ENCODE measurements at regions not wholly inside any gene's neighbourhood (a gene's known extent, or its start where the extent isn't known, plus 50 kb on each side); places are given as distances from the start of the nearest gene placed in this dataset.
"Not testable (repeated sequence)": the region's sequence is repeated elsewhere in the genome, so short reads cannot be mapped to it uniquely, and the experiment has no call there.

- H3K27ac ChIP-seq (ENCODE audit: insufficient read depth, low read length, poor library complexity, severe bottlenecking); H3K36me3 ChIP-seq (ENCODE audit: control insufficient read depth, insufficient read depth, low read length); H3K27me3 Mint-ChIP-seq; H3K4me3 ChIP-seq (ENCODE audit: low read depth, low read length); H3K27me3 ChIP-seq (ENCODE audit: control insufficient read depth, insufficient read depth, low read length); H3K27ac Mint-ChIP-seq; H3K4me3 Mint-ChIP-seq; DNase-seq; H3K9me3 Mint-ChIP-seq; ATAC-seq (ENCODE audit: low read depth in 2 of 2); H3K36me3 Mint-ChIP-seq; H3K9me3 ChIP-seq (ENCODE audit: control insufficient read depth in 2 of 2, low read length in 2 of 2): not testable (repeated sequence)
- peaks cover 16 to 48% (median 27%) of the 10 kb centered on the region in 4 donors for H3K4me1 Mint-ChIP-seq
- peaks cover 18% of the 10 kb centered on the region for H3K4me1 ChIP-seq (ENCODE audit: control insufficient read depth, insufficient read depth, low read length, poor library complexity, severe bottlenecking)
Observed at GRCh38 chr5:56665117-56665516, 150.2 kb upstream of the MAP3K1 start.

DNA sequence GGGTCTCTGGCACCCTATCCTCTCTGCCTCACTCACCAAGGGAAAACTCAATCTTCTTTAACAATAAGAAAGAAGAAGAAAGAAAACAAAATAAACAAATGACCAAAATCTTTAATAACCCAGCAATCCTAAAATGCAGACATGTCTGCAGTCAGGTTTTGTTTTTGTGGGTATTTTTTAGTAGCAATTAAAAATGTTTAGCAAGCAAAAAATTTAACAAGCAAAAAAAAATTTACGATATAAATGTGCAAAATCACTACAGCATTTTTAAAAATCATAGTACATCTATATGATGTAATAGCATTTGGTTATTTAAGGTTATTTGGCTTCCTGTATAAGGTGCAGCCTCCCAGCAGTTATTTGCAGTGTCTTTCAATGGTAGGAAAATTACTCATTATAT is 151.3 kb upstream of the MAP3K1 start:
- H3K9me3 Mint-ChIP-seq = peaks cover 0 to 3% (median 0%) of the 10 kb centered on the region in 7 donors
- H3K27me3 Mint-ChIP-seq = no peaks in the 10 kb centered on the region
- H3K27ac Mint-ChIP-seq = no peak overlapping the region
- H3K27ac ChIP-seq (ENCODE audit: insufficient read depth, low read length, poor library complexity, severe bottlenecking) = no peak overlapping the region
- peaks cover 12 to 41% (median 23%) of the 10 kb centered on the region in 4 donors for H3K4me1 Mint-ChIP-seq
- DNase-seq (no peak), ATAC-seq (ENCODE audit: low read depth in 2 of 2) (no peak)
- H3K4me3 Mint-ChIP-seq = no peak overlapping the region
- H3K36me3 ChIP-seq (ENCODE audit: control insufficient read depth, insufficient read depth, low read length) = no peaks in the 10 kb centered on the region
- H3K4me1 ChIP-seq (ENCODE audit: control insufficient read depth, insufficient read depth, low read length, poor library complexity, severe bottlenecking) = peaks cover 7% of the 10 kb centered on the region
- H3K4me3 ChIP-seq (ENCODE audit: low read depth, low read length) = no peak overlapping the region
- H3K36me3 Mint-ChIP-seq = no peaks in the 10 kb centered on the region
- H3K9me3 ChIP-seq (ENCODE audit: control insufficient read depth in 2 of 2, low read length in 2 of 2) = peaks cover 0 to 4% of the 10 kb centered on the region in 2 experiments
- no peaks in the 10 kb centered on the region for H3K27me3 ChIP-seq (ENCODE audit: control insufficient read depth, insufficient read depth, low read length)

- Histone ChIP-seq H3K4me1 (ENCODE audit: control insufficient read depth, insufficient read depth, low read length, poor library complexity, severe bottlenecking) (peaks cover 7% of the 10 kb centered on the region), H3K36me3 (ENCODE audit: control insufficient read depth, insufficient read depth, low read length) (no peaks in the 10 kb centered on the region), H3K4me3 (ENCODE audit: low read depth, low read length) (no peak overlapping the region), H3K9me3 (ENCODE audit: control insufficient read depth in 2 of 2, low read length in 2 of 2) (peaks cover 0 to 4% of the 10 kb centered on the region in 2 experiments), H3K27me3 (ENCODE audit: control insufficient read depth, insufficient read depth, low read length) (no peaks in the 10 kb centered on the region), H3K27ac (ENCODE audit: insufficient read depth, low read length, poor library complexity, severe bottlenecking) (no peak overlapping the region)
- H3K27ac Mint-ChIP-seq = no peak overlapping the region
- no peak overlapping the region for H3K4me3 Mint-ChIP-seq
- DNase-seq (no peak), ATAC-seq (ENCODE audit: low read depth in 2 of 2) (no peak)
- H3K4me1 Mint-ChIP-seq = peaks cover 12 to 41% (median 26%) of the 10 kb centered on the region in 4 donors
- H3K27me3 Mint-ChIP-seq = no peaks in the 10 kb centered on the region
- H3K36me3 Mint-ChIP-seq = no peaks in the 10 kb centered on the region
- H3K9me3 Mint-ChIP-seq = peaks cover 0 to 3% (median 0%) of the 10 kb centered on the region in 7 donors
Observed at GRCh38 chr5:56663523-56663922, 151.8 kb upstream of the MAP3K1 start.

DNA sequence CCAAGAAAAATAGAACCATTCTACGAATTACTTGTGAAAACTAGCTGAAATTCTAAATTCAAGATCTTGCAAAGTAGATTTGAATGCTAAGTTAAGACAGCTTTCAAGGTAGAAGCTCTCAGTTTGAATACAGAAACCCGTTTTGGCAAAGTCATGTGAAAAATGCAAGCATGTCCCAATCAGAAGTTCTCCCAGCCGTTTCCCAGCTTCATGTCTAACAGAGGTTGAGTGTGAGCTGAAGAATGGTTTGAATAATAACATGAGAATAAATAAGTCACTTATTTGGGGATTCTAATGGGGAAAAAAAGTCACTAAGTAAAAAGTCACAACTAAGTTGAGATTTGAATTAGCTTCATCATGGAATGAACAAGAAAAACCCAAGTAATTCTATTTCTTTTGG is 152.5 kb upstream of the MAP3K1 start:
- no peaks in the 10 kb centered on the region for H3K36me3 ChIP-seq (ENCODE audit: control insufficient read depth, insufficient read depth, low read length)
- H3K4me3 ChIP-seq (ENCODE audit: low read depth, low read length) = no peak overlapping the region
- Mint-ChIP-seq H3K36me3 (no peaks in the 10 kb centered on the region), H3K9me3 (peaks cover 0 to 3% (median 0%) of the 10 kb centered on the region in 7 donors), H3K27me3 (no peaks in the 10 kb centered on the region), H3K4me1 (peaks cover 13 to 41% (median 30%) of the 10 kb centered on the region in 4 donors), H3K4me3 (no peak overlapping the region), H3K27ac (no peak overlapping the region)
- H3K27me3 ChIP-seq (ENCODE audit: control insufficient read depth, insufficient read depth, low read length) = no peaks in the 10 kb centered on the region
- peaks cover 0 to 4% of the 10 kb centered on the region in 2 experiments for H3K9me3 ChIP-seq (ENCODE audit: control insufficient read depth in 2 of 2, low read length in 2 of 2)
- H3K4me1 ChIP-seq (ENCODE audit: control insufficient read depth, insufficient read depth, low read length, poor library complexity, severe bottlenecking) = peaks cover 7% of the 10 kb centered on the region
- no peak for DNase-seq
- no peak overlapping the region for H3K27ac ChIP-seq (ENCODE audit: insufficient read depth, low read length, poor library complexity, severe bottlenecking)
- no peak for ATAC-seq (ENCODE audit: low read depth in 2 of 2)

DNA sequence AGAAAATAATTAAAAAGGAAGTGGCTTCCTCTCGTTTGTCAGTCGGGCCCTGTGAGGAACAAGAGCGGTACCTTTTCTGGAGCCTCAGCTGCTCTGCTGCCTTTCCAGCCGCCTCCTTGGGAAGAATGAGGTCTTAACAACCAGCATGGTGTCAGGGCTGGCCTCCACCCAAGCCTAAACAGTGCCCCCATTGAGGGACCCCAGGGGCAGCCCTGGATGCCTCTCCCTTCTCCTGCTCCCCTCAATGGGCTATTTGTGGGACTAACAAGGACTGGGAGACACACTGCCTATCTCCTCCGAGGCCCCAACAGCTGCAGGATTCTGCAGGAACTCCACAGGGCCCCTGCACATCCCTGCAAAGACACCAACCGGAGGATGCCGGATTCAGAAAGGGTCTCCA is 155.4 kb upstream of the MAP3K1 start:
- peaks cover 0 to 6% (median 2%) of the 10 kb centered on the region in 7 donors for H3K9me3 Mint-ChIP-seq
- peaks cover 12 to 45% (median 32%) of the 10 kb centered on the region in 4 donors for H3K4me1 Mint-ChIP-seq
- Histone ChIP-seq H3K27ac (ENCODE audit: insufficient read depth, low read length, poor library complexity, severe bottlenecking) (no peak overlapping the region), H3K27me3 (ENCODE audit: control insufficient read depth, insufficient read depth, low read length) (no peaks in the 10 kb centered on the region), H3K4me3 (ENCODE audit: low read depth, low read length) (no peak overlapping the region), H3K4me1 (ENCODE audit: control insufficient read depth, insufficient read depth, low read length, poor library complexity, severe bottlenecking) (peaks cover 7% of the 10 kb centered on the region), H3K9me3 (ENCODE audit: control insufficient read depth in 2 of 2, low read length in 2 of 2) (peaks cover 0 to 3% of the 10 kb centered on the region in 2 experiments), H3K36me3 (ENCODE audit: control insufficient read depth, insufficient read depth, low read length) (no peaks in the 10 kb centered on the region)
- H3K36me3 Mint-ChIP-seq = no peaks in the 10 kb centered on the region
- H3K4me3 Mint-ChIP-seq = no peak overlapping the region
- DNase-seq (no peak), ATAC-seq (ENCODE audit: low read depth in 2 of 2) (no peak)
- no peaks in the 10 kb centered on the region for H3K27me3 Mint-ChIP-seq
- peak overlapping the region in 1 of 3 donors; percentile 31 for H3K27ac Mint-ChIP-seq

GRCh38 chr5:56658972-56659371 is 156.4 kb upstream of the MAP3K1 start:
- H3K4me1 ChIP-seq (ENCODE audit: control insufficient read depth, insufficient read depth, low read length, poor library complexity, severe bottlenecking) = peaks cover 7% of the 10 kb centered on the region
- H3K4me1 Mint-ChIP-seq = peaks cover 12 to 46% (median 32%) of the 10 kb centered on the region in 4 donors
- no peak for DNase-seq
- ATAC-seq (ENCODE audit: low read depth in 2 of 2) = no peak
- H3K36me3 ChIP-seq (ENCODE audit: control insufficient read depth, insufficient read depth, low read length) = no peaks in the 10 kb centered on the region
- H3K4me3 Mint-ChIP-seq = no peak overlapping the region
- H3K27ac Mint-ChIP-seq = peak overlapping the region in 2 of 3 donors; percentile 56 to 64
- no peaks in the 10 kb centered on the region for H3K36me3 Mint-ChIP-seq
- peaks cover 0 to 6% (median 0%) of the 10 kb centered on the region in 7 donors for H3K9me3 Mint-ChIP-seq
- no peaks in the 10 kb centered on the region for H3K27me3 Mint-ChIP-seq
- no peaks in the 10 kb centered on the region for H3K9me3 ChIP-seq (ENCODE audit: control insufficient read depth in 2 of 2, low read length in 2 of 2)
- no peak overlapping the region for H3K4me3 ChIP-seq (ENCODE audit: low read depth, low read length)
- no peak overlapping the region for H3K27ac ChIP-seq (ENCODE audit: insufficient read depth, low read length, poor library complexity, severe bottlenecking)
- H3K27me3 ChIP-seq (ENCODE audit: control insufficient read depth, insufficient read depth, low read length) = no peaks in the 10 kb centered on the region

- Histone ChIP-seq H3K36me3 (ENCODE audit: control insufficient read depth, insufficient read depth, low read length) (no peaks in the 10 kb centered on the region), H3K4me3 (ENCODE audit: low read depth, low read length) (no peak overlapping the region), H3K4me1 (ENCODE audit: control insufficient read depth, insufficient read depth, low read length, poor library complexity, severe bottlenecking) (peaks cover 2% of the 10 kb centered on the region), H3K27me3 (ENCODE audit: control insufficient read depth, insufficient read depth, low read length) (no peaks in the 10 kb centered on the region), H3K27ac (ENCODE audit: insufficient read depth, low read length, poor library complexity, severe bottlenecking) (no peak overlapping the region), H3K9me3 (ENCODE audit: control insufficient read depth in 2 of 2, low read length in 2 of 2) (no peaks in the 10 kb centered on the region)
- no peak overlapping the region for H3K27ac Mint-ChIP-seq
- H3K27me3 Mint-ChIP-seq = no peaks in the 10 kb centered on the region
- H3K9me3 Mint-ChIP-seq = peaks cover 0 to 6% (median 0%) of the 10 kb centered on the region in 7 donors
- H3K4me1 Mint-ChIP-seq = peaks cover 9 to 44% (median 25%) of the 10 kb centered on the region in 4 donors
- H3K36me3 Mint-ChIP-seq = no peaks in the 10 kb centered on the region
- H3K4me3 Mint-ChIP-seq = no peak overlapping the region
- ATAC-seq (ENCODE audit: low read depth in 2 of 2) (no peak), DNase-seq (no peak)
Observed at GRCh38 chr5:56656846-56657726, 158.3 kb upstream of the MAP3K1 start.

DNA sequence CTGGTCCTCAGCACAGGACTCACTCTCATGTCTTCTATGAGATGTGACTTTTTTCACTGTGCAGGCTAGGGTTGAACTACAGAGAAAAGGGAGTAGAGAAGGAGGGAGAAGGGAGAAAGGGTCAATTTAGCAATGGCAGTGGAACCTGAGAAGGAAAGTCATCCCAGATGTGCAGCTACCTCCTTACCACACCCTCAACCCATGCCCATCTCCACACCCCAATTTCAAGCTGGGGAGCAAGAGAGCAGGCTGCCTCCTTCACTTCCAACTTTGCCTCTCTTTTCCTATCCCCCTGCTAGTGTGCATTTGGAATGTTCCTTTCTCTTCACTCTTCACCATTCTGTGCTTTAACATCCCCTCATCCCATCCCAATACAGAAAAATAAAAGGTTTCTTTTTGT is 163.5 kb upstream of the MAP3K1 start:
- Mint-ChIP-seq H3K4me1 (peaks cover 13 to 40% (median 23%) of the 10 kb centered on the region in 4 donors), H3K27ac (peak overlapping the region in 2 of 3 donors; percentile 28 to 64), H3K36me3 (no peaks in the 10 kb centered on the region), H3K27me3 (peaks cover 7% of the 10 kb centered on the region), H3K9me3 (peaks cover 0 to 6% (median 1%) of the 10 kb centered on the region in 7 donors), H3K4me3 (no peak overlapping the region)
- no peak overlapping the region for H3K27ac ChIP-seq (ENCODE audit: insufficient read depth, low read length, poor library complexity, severe bottlenecking)
- H3K4me3 ChIP-seq (ENCODE audit: low read depth, low read length) = no peak overlapping the region
- no peaks in the 10 kb centered on the region for H3K4me1 ChIP-seq (ENCODE audit: control insufficient read depth, insufficient read depth, low read length, poor library complexity, severe bottlenecking)
- no peak for DNase-seq
- ATAC-seq (ENCODE audit: low read depth in 2 of 2) = no peak
- no peaks in the 10 kb centered on the region for H3K36me3 ChIP-seq (ENCODE audit: control insufficient read depth, insufficient read depth, low read length)
- H3K9me3 ChIP-seq (ENCODE audit: control insufficient read depth in 2 of 2, low read length in 2 of 2) = no peaks in the 10 kb centered on the region
- no peaks in the 10 kb centered on the region for H3K27me3 ChIP-seq (ENCODE audit: control insufficient read depth, insufficient read depth, low read length)

Data from CD4-positive, CD25-positive, alpha-beta regulatory T cell (primary cell).